ENCODE measurements at regions not wholly inside any gene's neighbourhood (a gene's known extent, or its start where the extent isn't known, plus 50 kb on each side); places are given as distances from the start of the nearest gene placed in this dataset.

DNA sequence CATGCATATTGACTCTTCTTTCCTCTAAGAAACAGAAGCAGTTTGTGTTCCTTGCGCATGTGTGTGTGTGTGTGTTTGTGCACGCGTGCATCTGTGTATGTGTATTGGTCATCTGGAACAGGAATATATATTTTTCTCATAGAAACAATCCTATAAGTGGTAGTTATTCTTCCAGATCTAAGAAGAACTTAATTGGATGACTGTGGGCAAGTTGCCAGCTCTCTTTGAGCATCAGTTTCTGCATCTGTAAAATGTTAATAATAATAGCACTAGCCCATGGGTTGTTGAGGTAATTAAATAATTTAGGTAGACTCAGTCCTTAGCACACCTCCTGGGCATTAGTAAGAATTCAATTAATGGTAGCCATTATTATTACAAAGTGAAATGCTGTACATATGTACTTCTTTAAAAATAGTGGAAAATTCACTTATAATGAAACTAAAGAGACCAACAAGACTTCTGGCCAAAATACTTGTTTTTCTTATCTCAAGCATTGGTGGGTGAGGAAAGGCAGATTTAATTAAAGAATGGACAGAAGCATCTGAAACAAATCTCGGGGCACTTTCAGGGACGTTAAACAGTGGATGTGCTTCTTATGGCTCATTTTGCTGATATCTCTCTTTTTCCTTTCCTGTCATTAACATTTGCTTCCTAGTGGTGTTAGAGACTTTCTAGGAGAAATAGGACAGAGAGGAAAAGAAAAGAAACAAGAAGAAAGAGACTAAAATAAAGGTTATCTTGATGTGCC lies 124.9 kb upstream of the HABP2 start:
- intact Hi-C loops (cut with micrococcal nuclease) = no loop called here
- no peak for TF ChIP-seq TCF7L2 (IDR thresholded peaks at IDR 0.05; ENCODE audit: borderline replicate concordance, extremely low read depth, insufficient read depth, insufficient read length)
- TF ChIP-seq FOSL1 (IDR thresholded peaks at IDR 0.05; ENCODE audit: low read depth) = no peak
- no peak for TF ChIP-seq YY1 (IDR thresholded peaks at IDR 0.05; ENCODE audit: extremely low read depth, insufficient replicate concordance, low read depth, low read length)
- TF ChIP-seq POLR2A (IDR thresholded peaks at IDR 0.05; ENCODE audit: borderline replicate concordance, extremely low read depth, insufficient read depth, insufficient read length) = no peak
- no peak for TF ChIP-seq RAD21 (IDR thresholded peaks at IDR 0.05; ENCODE audit: low read depth)
- no peak for TF ChIP-seq EZH2 (IDR thresholded peaks at IDR 0.05)
- no peak for TF ChIP-seq EZH2phosphoT487 (IDR thresholded peaks at IDR 0.05; ENCODE audit: borderline replicate concordance)
- TF ChIP-seq, protein P1, sequence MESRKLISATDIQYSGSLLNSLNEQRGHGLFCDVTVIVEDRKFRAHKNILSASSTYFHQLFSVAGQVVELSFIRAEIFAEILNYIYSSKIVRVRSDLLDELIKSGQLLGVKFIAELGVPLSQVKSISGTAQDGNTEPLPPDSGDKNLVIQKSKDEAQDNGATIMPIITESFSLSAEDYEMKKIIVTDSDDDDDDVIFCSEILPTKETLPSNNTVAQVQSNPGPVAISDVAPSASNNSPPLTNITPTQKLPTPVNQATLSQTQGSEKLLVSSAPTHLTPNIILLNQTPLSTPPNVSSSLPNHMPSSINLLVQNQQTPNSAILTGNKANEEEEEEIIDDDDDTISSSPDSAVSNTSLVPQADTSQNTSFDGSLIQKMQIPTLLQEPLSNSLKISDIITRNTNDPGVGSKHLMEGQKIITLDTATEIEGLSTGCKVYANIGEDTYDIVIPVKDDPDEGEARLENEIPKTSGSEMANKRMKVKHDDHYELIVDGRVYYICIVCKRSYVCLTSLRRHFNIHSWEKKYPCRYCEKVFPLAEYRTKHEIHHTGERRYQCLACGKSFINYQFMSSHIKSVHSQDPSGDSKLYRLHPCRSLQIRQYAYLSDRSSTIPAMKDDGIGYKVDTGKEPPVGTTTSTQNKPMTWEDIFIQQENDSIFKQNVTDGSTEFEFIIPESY (IDR thresholded peaks at IDR 0.05; ENCODE audit: extremely low read depth, insufficient replicate concordance, low read length) = no peak
- TF ChIP-seq, protein P2, sequence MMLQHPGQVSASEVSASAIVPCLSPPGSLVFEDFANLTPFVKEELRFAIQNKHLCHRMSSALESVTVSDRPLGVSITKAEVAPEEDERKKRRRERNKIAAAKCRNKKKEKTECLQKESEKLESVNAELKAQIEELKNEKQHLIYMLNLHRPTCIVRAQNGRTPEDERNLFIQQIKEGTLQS (IDR thresholded peaks at IDR 0.05) = no peak
- TF ChIP-seq CEBPB (IDR thresholded peaks at IDR 0.05; ENCODE audit: low read depth) = no peak
- no peak for TF ChIP-seq SP1 (IDR thresholded peaks at IDR 0.05; ENCODE audit: low read depth)
- H2AFZ ChIP-seq (ENCODE audit: low read depth, low read length, poor library complexity, severe bottlenecking) = no peak overlapping the region
- BruUV-seq (replicated peaks) = no TSS peak
- ATAC-seq = no peak
- H3K27ac ChIP-seq (ENCODE audit: low read depth, low read length) = no peak overlapping the region
- ChIA-PET POLR2A (no interaction called here), RAD21 (ENCODE audit: low non-redundant PET in 1 of 2, low total read pairs in 2 of 2, uncharacterized antibody in 2 of 2, unreplicated experiment in 2 of 2) (no interaction called here), CTCF (no interaction called here)
- H3K4me3 ChIP-seq (replicated peaks in 1 of 2; ENCODE audit: low read depth in 1 of 2, low read length in 2 of 2) = no peak overlapping the region
- H3K27me3 ChIP-seq (ENCODE audit: insufficient read depth, low read length) = 0 out of 2 replicates have a peak, but pooled peaks cover 5% of the 10 kb centered on the region
- H3K4me2 ChIP-seq (ENCODE audit: low read length) = no peak overlapping the region
- no peaks in the 10 kb centered on the region for H4K20me1 ChIP-seq (ENCODE audit: insufficient read depth)
- no peaks in the 10 kb centered on the region; a peak in 1 of 4 replicates for H3K4me1 ChIP-seq (ENCODE audit: control insufficient read depth in 1 of 2, insufficient read depth in 2 of 2, low read length in 2 of 2)
- H3K9ac ChIP-seq (ENCODE audit: low read length) = no peak overlapping the region
- DNase-seq (ENCODE audit: low read depth, low spot score) = no peak
- no peaks in the 10 kb centered on the region for H3K9me2 ChIP-seq (ENCODE audit: insufficient read depth)
- no peaks in the 10 kb centered on the region for H3K9me3 ChIP-seq (ENCODE audit: control insufficient read depth in 1 of 2, insufficient read depth in 1 of 2, low read depth in 1 of 2, low read length in 2 of 2)
- no peaks in the 10 kb centered on the region for H3K79me2 ChIP-seq (ENCODE audit: insufficient read depth, low read length)
- no peaks in the 10 kb centered on the region for H3K36me3 ChIP-seq (ENCODE audit: control insufficient read depth in 1 of 2, insufficient read depth in 2 of 2, low read length in 2 of 2)
